ENCODE measurements at regions not wholly inside any gene's neighbourhood (a gene's known extent, or its start where the extent isn't known, plus 50 kb on each side); places are given as distances from the start of the nearest gene placed in this dataset.

- no peak for TF ChIP-seq POLR2A (IDR thresholded peaks at IDR 0.05; ENCODE audit: borderline replicate concordance, extremely low read depth, insufficient read depth, insufficient read length)
- TF ChIP-seq MAX (IDR thresholded peaks at IDR 0.05): no peak
- no peak for TF ChIP-seq CTCF (IDR thresholded peaks at IDR 0.05 in 2 of 3, conservative IDR thresholded peaks at IDR 0.05 in 1 of 3; ENCODE audit: borderline replicate concordance in 1 of 3, insufficient read depth in 1 of 3, low read depth in 2 of 3, low read length in 2 of 3)
- no peak for TF ChIP-seq SIN3A (IDR thresholded peaks at IDR 0.05; ENCODE audit: low read depth)
Measured at GRCh38 chrX:13196782-13197181, 123.1 kb downstream of the ATXN3L start.

Data from HCT116 (cell line).